ENCODE measurements at regions not wholly inside any gene's neighbourhood (a gene's known extent, or its start where the extent isn't known, plus 50 kb on each side); places are given as distances from the start of the nearest gene placed in this dataset.

GRCh38 chr1:87226341-87226760 lies 102.3 kb upstream of the LMO4 start:
- DNase-seq, result no peak

GRCh38 chr1:87227651-87228050 lies 101.0 kb upstream of the LMO4 start:
- DNase-seq, result no peak

- DNase-seq, result no peak
Measured at GRCh38 chr1:87230501-87230900, 98.2 kb upstream of the LMO4 start.

- no peak for DNase-seq
Measured at GRCh38 chr1:87231703-87232367, 96.8 kb upstream of the LMO4 start.

- DNase-seq, result no peak
Measured at GRCh38 chr1:87236585-87236984, 92.1 kb upstream of the LMO4 start.

GRCh38 chr1:87239997-87240605 lies 88.6 kb upstream of the LMO4 start:
- no peak for DNase-seq

- no peak for DNase-seq
Measured at GRCh38 chr1:87240661-87241285, 87.9 kb upstream of the LMO4 start.

GRCh38 chr1:87242445-87243185 lies 86.1 kb upstream of the LMO4 start:
- DNase-seq, result no peak

- DNase-seq, result no peak
Measured at GRCh38 chr1:87243573-87243972, 85.1 kb upstream of the LMO4 start.

- no peak for DNase-seq
Measured at GRCh38 chr1:87246436-87246835, 82.2 kb upstream of the LMO4 start.

GRCh38 chr1:87249803-87250202 lies 78.9 kb upstream of the LMO4 start:
- DNase-seq, result no peak

GRCh38 chr1:87250336-87250735 lies 78.3 kb upstream of the LMO4 start:
- DNase-seq, result no peak

- no peak for DNase-seq
Measured at GRCh38 chr1:87252406-87252805, 76.3 kb upstream of the LMO4 start.

- DNase-seq, result no peak
Measured at GRCh38 chr1:87262688-87263087, 66.0 kb upstream of the LMO4 start.

GRCh38 chr1:87263281-87263680 lies 65.4 kb upstream of the LMO4 start:
- no peak for DNase-seq

- DNase-seq, result no peak
Measured at GRCh38 chr1:87263785-87264184, 64.9 kb upstream of the LMO4 start.

GRCh38 chr1:87264976-87265375 lies 63.7 kb upstream of the LMO4 start:
- DNase-seq, result no peak

GRCh38 chr1:87265786-87266185 lies 62.9 kb upstream of the LMO4 start:
- DNase-seq, result no peak

GRCh38 chr1:87268111-87268510 lies 60.6 kb upstream of the LMO4 start:
- no peak for DNase-seq

- DNase-seq, result no peak
Measured at GRCh38 chr1:87269921-87270320, 58.8 kb upstream of the LMO4 start.

GRCh38 chr1:87273291-87273690 lies 55.4 kb upstream of the LMO4 start:
- DNase-seq, result no peak

- no peak for DNase-seq
Measured at GRCh38 chr1:87274851-87275250, 53.8 kb upstream of the LMO4 start.

- DNase-seq, result no peak
Measured at GRCh38 chr1:87278825-87279535, 49.7 kb upstream of the LMO4 start.
